D721Med (cell line): ENCODE measurements at regions not wholly inside any gene's neighbourhood (a gene's known extent, or its start where the extent isn't known, plus 50 kb on each side); places are given as distances from the start of the nearest gene placed in this dataset.

ENCODE experiments used
- DNase-seq: peaks from one replicate; pipeline ENCODE4 v3.0.0; 2011; ENCODE audit warnings: low spot score; ENCODE audit not compliant: insufficient read length
- FAIRE-seq: peaks from 2 replicates; lab custom pipeline; 2011; peaks lifted over from hg19 to GRCh38; lab: Jason Lieb, UNC
- TF ChIP-seq, protein P1 (sequence below): IDR thresholded peaks from 2 replicates; pipeline ENCODE4 v1.5.1; 2012; ENCODE audit warnings: mild to moderate bottlenecking, control low read depth; ENCODE audit not compliant: insufficient read depth; ENCODE audit errors: missing control alignments

DNA sequence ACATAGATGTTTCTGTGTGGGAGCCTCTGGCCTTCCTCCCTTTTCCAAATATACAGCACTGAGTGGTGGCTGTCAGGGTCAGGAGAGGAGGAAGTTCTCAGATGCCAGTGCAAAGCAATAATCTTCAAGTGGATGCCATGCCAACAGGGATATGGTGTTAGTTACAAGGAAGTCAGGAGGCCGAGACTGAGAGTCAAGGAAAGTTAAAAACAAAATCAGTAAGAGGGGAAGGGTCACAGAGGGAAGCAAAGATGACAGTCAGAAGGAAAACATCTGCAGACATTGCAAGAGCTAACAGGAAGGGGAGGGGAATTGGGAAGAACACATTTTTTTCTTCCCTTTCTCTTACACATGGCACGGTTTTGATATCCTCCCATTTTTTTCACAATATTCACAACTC lies 691.4 kb downstream of the ADGRL2 start:
- TF ChIP-seq, protein P1, sequence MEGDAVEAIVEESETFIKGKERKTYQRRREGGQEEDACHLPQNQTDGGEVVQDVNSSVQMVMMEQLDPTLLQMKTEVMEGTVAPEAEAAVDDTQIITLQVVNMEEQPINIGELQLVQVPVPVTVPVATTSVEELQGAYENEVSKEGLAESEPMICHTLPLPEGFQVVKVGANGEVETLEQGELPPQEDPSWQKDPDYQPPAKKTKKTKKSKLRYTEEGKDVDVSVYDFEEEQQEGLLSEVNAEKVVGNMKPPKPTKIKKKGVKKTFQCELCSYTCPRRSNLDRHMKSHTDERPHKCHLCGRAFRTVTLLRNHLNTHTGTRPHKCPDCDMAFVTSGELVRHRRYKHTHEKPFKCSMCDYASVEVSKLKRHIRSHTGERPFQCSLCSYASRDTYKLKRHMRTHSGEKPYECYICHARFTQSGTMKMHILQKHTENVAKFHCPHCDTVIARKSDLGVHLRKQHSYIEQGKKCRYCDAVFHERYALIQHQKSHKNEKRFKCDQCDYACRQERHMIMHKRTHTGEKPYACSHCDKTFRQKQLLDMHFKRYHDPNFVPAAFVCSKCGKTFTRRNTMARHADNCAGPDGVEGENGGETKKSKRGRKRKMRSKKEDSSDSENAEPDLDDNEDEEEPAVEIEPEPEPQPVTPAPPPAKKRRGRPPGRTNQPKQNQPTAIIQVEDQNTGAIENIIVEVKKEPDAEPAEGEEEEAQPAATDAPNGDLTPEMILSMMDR = no peak
- FAIRE-seq (no peak), DNase-seq (no peak)

DNA sequence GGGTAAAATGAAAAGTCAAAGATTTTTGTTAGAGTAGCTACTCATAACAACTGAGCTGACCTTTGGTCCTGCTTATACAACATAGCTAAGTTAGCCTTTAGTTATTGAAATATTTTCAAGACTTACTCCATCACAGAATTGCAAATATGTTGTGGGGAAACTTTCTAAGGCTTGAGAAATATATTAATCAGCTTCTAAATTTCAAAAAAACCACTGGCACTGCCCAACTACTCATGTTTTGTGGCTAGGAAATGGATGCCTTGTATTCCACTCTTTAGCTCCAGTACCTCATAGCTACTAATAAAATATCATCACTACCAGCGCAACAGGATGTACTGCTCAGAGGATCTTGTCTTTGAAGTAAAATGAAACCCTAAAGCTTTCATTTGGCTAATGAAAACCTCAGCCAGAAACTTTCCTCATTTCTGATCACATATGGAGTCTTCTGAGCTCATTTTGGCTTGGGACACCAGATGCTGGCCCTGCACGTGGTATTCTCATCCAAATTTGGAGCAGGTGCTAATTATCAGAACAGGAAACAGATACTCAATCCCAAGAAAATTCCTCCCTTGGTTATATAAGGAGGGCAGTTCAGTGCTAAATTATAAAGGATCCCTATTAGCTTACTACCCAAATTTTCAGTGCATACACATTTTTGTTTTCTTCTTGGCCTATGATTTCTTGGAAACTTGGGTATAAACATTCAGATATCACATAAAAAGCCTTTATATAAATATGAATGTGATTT lies 690.7 kb downstream of the ADGRL2 start:
- TF ChIP-seq, protein P1 = no peak
- DNase-seq (no peak), FAIRE-seq (no peak)

DNA sequence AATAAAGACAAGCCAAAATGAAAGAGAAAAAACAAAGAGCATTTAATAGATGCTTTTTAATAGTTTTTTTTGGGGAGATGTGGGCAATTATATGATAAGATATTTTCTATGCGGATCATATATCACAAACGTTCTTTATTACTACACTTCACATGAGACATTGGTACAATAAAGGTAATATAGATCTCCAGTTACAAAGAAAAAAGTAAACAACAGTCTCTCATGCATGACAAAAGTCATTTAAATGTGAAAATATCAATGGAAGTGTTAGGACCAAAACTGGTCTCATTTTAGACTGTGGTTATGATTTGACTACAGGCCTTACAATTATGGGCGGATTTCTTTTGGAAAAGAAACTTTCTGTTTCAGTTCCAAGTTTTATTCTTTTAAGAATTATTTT lies 687.0 kb downstream of the ADGRL2 start:
- TF ChIP-seq, protein P1 = no peak
- no peak for DNase-seq
- FAIRE-seq = no peak

DNA sequence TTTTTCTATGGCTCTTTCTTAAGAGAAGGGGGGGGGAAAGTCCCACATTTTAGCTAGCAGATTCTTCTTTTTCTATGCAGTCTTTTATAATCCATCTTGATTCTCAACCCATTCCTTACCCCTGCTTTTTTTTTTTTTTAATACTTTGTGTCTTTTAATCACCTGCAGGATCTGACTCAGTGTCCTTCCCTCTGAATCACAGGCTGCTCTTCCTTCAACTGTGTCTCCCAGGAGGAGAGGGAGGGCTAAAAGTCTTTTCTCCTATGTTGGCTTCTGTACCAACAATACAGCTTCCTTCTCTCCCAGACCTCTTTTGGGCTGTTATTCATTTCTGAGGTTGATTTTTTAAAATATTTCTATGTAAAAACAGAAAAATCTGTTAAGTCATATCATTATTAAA lies 686.2 kb downstream of the ADGRL2 start:
- TF ChIP-seq, protein P1 = no peak
- no peak for FAIRE-seq
- no peak for DNase-seq

DNA sequence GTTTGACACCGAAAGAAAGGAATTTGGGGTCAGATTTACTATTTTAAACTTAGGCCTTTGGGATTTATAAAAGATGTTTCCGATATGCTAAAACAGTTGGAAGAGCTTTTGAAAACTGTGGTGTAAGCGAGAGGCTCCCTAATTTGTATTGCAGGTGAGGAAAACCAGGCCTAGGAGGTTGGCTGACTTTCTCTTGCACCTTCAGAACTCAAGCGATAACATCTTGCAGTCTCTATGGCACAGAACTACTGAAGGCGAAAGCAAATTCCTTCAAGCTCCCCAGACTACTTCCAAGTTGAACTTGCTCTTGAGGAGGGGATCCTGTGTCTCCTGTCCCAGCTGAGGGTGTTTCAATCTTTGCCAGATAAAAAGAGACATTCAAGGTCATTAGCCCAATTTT lies 685.7 kb downstream of the ADGRL2 start:
- TF ChIP-seq, protein P1 = no peak
- DNase-seq (no peak), FAIRE-seq (no peak)

DNA sequence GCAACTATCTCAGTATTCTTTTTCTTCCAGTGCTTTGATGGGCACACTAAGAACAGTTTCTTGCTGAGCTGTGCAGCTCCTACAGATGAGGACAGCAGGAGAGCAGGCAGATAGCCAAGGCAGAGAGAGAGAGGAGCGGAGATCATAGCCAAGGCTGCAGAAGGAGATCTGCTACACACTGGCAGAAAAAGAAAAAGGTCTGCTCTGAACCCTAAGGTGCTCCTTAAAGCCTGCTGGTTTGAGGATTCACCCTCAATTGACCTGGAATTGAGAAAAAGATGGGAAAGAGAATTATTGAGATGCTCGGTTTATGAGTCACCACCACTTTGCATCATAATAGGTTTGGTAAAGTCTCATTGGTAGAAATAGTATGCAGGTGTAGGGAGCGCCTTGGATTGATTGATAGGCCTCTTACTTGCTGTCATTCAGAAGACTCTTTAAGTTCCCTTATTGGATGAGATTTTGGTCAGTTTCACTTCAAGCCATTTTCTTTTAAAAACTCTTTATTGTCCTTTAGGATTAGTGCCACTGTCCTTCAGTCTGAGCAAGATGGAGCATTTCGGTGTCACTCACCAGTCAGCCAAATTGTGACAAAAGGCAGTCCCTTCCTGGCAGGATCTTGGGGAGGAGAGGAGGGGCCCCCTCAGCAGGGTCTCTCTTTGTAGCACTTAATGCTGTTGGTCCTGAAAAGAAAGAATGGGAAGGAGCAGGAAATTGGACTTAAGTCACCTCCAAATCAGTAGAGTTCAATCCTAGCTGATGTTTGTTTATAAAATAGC lies 685.0 kb downstream of the ADGRL2 start:
- TF ChIP-seq, protein P1 = no peak
- DNase-seq (no peak), FAIRE-seq (no peak)

DNA sequence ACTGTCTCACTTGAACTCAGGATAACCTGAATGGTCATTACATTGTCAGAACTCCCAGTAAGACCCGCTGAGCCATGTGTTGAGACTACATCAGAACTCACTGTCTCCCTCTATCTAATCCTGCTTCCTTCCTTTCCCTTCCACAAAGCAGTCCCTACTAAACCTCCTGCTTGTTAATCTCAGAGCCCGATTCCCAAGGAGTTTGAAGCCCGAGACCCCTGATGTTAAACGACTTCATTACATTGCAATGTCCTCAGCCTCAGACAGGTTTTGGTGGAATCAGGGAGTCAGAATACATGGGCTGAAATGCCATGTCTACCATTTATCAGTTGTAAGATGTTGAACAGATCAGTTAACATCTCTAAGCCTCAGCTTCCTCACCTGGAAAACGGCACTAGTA lies 682.4 kb downstream of the ADGRL2 start:
- DNase-seq (no peak), FAIRE-seq (no peak)
- TF ChIP-seq, protein P1 = no peak
